ENCODE measurements at regions not wholly inside any gene's neighbourhood (a gene's known extent, or its start where the extent isn't known, plus 50 kb on each side); places are given as distances from the start of the nearest gene placed in this dataset.

GRCh38 chr15:99911816-99912215, 178.6 kb upstream of the LYSMD4 start:
- 43 to 78% methylated on average over 5 of the region's 5 CpGs for WGBS, 2 donors
- no peak for DNase-seq

GRCh38 chr15:99909592-99910295, 176.5 kb upstream of the LYSMD4 start:
- Histone ChIP-seq H3K36me3 (ENCODE audit: low read depth, missing control alignments) (no peaks in the 10 kb centered on the region), H3K9me3 (no peaks in the 10 kb centered on the region), H3K4me1 (peaks cover 3% of the 10 kb centered on the region), H3K4me3 (no peak overlapping the region), H3K27me3 (no peaks in the 10 kb centered on the region), H3K27ac (no peak overlapping the region)
- intact Hi-C loops (cut with DNase I; ENCODE audit: low total_unique reads) = no loop called here
- DNase-seq = no peak
- TF ChIP-seq POLR2A (IDR thresholded peaks at IDR 0.05) (no peak), CTCF (IDR thresholded peaks at IDR 0.05) (no peak)
- 75 to 80% methylated on average over 13 of the region's 13 CpGs for WGBS, 2 donors

More at GRCh38 chr15:99911816-99912215, 178.6 kb upstream of the LYSMD4 start:
- intact Hi-C loops (cut with DNase I; ENCODE audit: low total_unique reads) = no loop called here
- H3K36me3 ChIP-seq (ENCODE audit: low read depth, missing control alignments) = no peaks in the 10 kb centered on the region
- peaks cover 3% of the 10 kb centered on the region for H3K4me1 ChIP-seq
- H3K4me3 ChIP-seq = no peak overlapping the region
- TF ChIP-seq POLR2A (IDR thresholded peaks at IDR 0.05) (no peak), CTCF (IDR thresholded peaks at IDR 0.05) (no peak)
- H3K9me3 ChIP-seq = no peaks in the 10 kb centered on the region
- H3K27ac ChIP-seq = no peak overlapping the region
- no peaks in the 10 kb centered on the region for H3K27me3 ChIP-seq

- H3K4me1 ChIP-seq = peaks cover 3% of the 10 kb centered on the region
- intact Hi-C loops (cut with DNase I; ENCODE audit: low total_unique reads) = no loop called here
- no peak for TF ChIP-seq CTCF (IDR thresholded peaks at IDR 0.05)
- no peak for TF ChIP-seq POLR2A (IDR thresholded peaks at IDR 0.05)
- H3K9me3 ChIP-seq = no peaks in the 10 kb centered on the region
- H3K36me3 ChIP-seq (ENCODE audit: low read depth, missing control alignments) = no peaks in the 10 kb centered on the region
- H3K4me3 ChIP-seq = no peak overlapping the region
- WGBS, 2 donors = 88 to 91% methylated on average over 3 of the region's 3 CpGs
- no peaks in the 10 kb centered on the region for H3K27me3 ChIP-seq
- no peak for DNase-seq
- no peak overlapping the region for H3K27ac ChIP-seq
These were observed 174.5 kb upstream of the LYSMD4 start for GRCh38 chr15:99907698-99908097.

- intact Hi-C loops (cut with DNase I; ENCODE audit: low total_unique reads) = no loop called here
- TF ChIP-seq POLR2A (IDR thresholded peaks at IDR 0.05) (no peak), CTCF (IDR thresholded peaks at IDR 0.05) (no peak)
- no peak overlapping the region for H3K4me3 ChIP-seq
- H3K27me3 ChIP-seq = no peaks in the 10 kb centered on the region
- WGBS, 2 donors = 83 to 88% methylated on average over 4 of the region's 4 CpGs
- peaks cover 3% of the 10 kb centered on the region for H3K4me1 ChIP-seq
- H3K36me3 ChIP-seq (ENCODE audit: low read depth, missing control alignments) = no peaks in the 10 kb centered on the region
- DNase-seq = no peak
- H3K27ac ChIP-seq = no peak overlapping the region
- H3K9me3 ChIP-seq = no peaks in the 10 kb centered on the region
These were observed 173.6 kb upstream of the LYSMD4 start for GRCh38 chr15:99906793-99907192.

GRCh38 chr15:99906311-99906710, 173.1 kb upstream of the LYSMD4 start:
- TF ChIP-seq CTCF (IDR thresholded peaks at IDR 0.05) (no peak), POLR2A (IDR thresholded peaks at IDR 0.05) (no peak)
- DNase-seq = no peak
- Histone ChIP-seq H3K4me3 (no peak overlapping the region), H3K36me3 (ENCODE audit: low read depth, missing control alignments) (no peaks in the 10 kb centered on the region), H3K9me3 (no peaks in the 10 kb centered on the region), H3K27me3 (no peaks in the 10 kb centered on the region), H3K4me1 (no peaks in the 10 kb centered on the region), H3K27ac (no peak overlapping the region)
- 82 to 89% methylated on average over 5 of the region's 5 CpGs for WGBS, 2 donors
- intact Hi-C loops (cut with DNase I; ENCODE audit: low total_unique reads) = no loop called here
